Stimulated activated CD4-positive, alpha-beta T cell treated with anti-CD3 and anti-CD28 coated beads, Interleukin-4, amount 100 ng/mL, for 1 hour (primary cell): ENCODE measurements at regions not wholly inside any gene's neighbourhood (a gene's known extent, or its start where the extent isn't known, plus 50 kb on each side); places are given as distances from the start of the nearest gene placed in this dataset.

Experiments
- DNase-seq: peaks from one replicate; pipeline ENCODE4 v3.0.0-alpha.2; 2020

DNA sequence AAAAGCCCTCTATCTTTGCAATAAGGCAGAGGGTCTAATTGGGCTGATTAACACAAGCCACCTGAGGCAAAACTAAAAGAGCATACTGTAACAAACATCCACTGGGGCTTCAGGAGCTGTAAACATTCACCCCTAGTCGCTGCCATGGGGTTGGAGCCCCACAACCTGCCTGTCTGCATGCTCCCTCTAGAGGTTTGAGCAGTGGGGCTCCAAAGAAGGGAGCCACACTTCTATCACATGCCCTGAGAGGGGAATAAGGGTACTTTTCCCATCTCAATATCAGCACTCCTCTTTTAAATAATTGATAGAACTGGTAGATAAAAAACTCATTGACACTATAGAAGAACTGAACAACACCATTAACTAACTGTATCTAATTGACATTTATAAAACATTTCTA is 130.1 kb upstream of the COX10 start:
- no peak for DNase-seq

DNA sequence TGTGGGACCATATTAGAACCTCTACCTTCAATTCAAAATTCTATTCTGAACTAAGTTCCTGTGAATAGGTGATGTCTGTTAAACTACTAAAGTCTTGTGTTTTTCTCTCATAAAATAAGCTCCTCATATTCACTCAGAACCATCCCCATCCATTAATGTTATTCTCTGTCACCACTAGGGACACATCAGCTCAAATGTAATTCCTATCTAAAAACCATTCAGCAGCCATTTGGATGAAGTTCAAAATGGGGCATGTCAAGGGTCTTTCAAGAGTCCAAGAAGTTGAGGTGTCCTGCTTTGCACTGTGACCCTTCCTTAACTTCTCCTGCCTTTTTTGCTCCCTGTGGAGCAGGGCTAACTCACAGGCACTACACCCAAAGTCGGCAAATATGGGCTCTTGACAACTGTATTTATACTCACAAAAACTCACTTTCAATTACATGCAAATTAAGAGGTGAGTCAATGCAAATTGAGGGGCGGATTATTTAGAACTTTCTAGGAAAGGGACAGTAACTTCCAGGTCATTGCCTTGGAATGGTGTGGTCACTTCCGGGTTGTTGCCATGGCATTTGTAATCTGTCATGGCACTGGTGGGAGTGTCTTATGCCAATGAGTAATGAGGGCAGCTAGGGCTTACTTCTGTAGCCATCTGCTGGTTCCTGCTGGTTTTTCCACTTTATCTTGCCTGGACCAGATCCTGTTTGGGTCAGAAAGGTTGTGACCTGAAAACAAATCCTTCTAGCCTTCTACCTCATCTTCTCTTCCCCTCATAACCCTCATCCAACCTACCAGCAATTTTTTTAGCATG is 128.2 kb upstream of the COX10 start:
- no peak for DNase-seq

DNA sequence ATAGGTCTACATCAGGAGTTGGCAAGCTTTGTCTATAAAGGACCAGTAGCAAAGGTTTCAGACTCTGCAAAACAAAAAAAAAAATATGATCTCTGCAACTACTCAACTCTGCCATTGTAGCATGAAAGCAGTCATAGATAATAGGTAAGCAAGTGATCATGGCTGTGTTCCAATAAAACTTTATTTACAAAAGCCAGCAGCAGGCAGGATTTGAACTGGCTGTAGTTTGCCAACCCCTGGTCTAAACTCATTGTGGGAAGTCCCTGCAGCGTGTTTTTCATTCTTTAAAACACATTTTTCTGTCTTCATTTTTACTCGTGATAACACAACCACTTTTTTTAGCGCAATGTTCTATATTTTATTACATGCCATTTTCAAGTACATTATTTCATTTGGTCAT is 127.5 kb upstream of the COX10 start:
- no peak for DNase-seq

DNA sequence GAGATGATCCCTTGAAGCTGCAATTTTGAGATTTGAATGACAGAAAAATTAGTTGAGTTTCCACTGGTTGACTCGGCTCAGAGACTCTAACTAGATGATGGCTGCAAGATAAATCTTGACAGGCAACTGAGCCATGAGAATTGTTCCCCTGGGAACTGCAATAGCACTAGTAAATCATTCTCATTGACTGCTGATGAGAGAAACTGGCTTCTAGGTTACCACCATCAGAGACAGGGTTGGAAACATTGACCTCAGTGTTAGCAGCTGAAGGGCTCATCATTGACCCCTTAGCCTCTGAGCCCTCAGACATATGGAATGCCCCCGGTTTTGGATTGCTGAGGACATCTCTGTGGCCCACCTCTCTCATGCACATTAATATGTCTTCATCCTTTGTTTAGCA is 125.4 kb upstream of the COX10 start:
- DNase-seq: no peak

DNA sequence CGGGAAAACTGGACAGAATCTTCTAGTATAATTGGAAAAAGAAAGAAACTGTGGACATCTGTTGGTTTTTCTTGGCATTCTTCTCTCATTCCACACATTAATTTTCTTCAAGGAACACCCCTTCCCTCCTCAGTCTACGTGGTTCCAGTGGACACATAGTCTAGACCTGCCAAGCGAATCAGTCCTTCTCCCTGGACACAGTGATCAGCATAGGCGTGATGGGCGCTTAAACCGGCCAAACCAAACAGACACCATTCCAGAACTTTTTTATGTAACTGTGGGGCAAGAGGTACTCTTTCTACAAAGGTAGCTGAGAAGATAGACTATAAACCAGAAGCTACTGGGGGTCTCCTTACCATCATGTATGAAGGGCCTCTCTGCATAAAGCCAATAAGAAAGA is 121.8 kb upstream of the COX10 start:
- no peak for DNase-seq

DNA sequence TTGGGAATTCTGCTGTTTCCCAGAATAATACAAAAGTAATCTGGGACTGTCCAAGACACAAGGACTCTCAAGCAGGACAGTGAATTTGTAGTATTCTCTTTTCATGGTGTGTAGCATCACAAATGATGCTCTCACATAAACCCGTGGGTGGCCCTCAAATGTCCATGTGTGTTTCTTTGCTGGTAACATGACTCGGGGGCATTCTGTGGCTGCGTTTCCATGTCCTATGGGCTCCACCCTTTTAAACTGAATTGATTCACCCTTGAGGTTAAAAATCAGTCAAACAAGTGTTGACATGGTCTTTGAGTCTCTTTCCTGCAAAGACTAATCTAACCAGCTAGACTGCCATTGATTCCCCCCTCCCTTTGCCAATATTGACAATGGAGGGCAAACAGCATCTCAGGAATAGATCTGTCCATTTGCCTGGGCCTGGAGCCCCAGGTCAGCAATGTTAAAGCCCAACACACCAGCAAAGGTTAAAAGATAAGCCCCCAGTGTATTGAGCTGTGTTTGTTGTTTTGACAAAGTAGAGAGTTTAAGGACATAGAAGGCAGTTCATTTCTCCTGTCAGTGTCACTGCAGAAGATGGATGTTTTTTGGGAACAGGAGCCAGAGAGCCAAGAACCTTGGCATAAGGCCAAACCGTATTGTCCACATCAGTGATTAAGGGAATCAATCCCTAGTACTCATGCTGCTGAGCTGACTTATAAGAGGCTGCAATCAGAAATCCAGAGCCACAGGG is 117.1 kb upstream of the COX10 start:
- DNase-seq: no peak

DNA sequence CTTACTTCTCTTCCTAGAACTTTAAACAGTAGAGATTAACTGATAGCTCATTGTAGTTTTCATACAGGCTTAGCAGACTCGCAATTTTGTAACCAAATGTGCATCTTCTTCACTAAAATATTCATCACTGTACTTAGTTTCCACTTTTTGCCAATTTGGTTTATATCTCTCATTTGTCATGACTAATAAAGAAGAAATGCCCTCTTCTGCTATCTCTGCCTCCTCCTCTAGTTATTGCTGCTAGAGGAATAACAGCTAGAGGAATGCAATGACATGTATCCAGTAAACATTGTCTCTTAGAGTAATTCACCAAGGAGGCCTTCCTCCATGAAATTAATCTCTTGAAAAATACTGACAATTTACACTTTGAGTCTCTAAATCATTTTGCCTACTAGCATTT is 115.5 kb upstream of the COX10 start:
- no peak for DNase-seq

DNA sequence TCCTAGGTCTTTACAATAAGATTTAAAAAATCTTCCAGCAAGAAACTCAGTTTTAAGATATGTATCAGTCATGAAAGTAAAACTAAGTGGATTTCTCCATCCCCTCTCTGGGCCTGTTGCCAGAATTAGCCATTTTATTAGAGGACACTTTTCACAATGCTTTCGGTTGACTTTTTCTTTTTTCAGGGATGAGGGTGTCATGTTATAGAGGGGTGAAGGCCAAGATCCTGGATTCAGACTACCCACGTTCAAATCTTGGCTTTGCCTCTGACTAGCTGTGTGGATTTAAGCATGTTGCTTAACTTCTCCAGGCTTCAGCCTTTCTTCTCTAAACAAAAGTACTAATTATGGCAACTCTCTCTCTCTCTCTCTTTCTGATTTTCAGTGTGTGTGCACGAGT is 111.7 kb upstream of the COX10 start:
- no peak for DNase-seq

DNA sequence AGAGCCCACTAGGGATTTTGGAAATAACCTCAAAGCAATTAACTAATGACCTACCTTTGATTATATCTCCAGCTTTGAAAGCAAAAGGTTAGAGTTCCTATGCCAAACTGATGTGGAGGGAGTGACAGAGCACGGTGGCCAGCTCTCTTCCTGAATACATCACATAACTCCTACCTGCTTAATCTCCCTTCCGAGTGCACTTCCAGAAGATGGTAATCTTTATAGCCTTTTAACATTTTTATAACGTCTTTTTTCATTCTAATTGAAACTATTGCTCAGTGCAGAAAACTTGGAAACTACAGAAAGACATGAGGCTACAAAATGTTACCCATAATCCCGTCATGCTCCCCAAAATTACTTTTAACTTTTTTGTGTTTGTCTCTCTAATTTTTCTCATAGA is 110.5 kb upstream of the COX10 start:
- DNase-seq: no peak

DNA sequence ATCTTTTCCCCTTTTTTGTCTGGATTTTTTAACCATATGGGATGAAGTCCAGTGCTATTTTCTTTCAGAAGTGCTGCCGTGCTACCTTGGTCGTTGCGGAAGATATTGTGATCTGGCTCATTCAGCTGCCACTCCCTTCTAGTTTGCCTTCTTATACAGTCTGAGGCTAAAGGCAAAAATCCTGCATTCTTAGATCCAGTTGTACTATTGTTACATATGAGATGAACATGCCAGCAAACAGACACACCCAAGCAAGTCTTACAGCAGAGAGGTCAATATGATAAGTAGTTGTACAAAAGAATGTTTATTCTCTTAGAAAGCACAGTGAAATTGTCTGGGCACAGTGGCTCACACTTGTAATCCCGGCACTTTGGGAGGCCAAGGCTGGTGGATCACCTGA is 108.0 kb upstream of the COX10 start:
- DNase-seq: no peak

DNA sequence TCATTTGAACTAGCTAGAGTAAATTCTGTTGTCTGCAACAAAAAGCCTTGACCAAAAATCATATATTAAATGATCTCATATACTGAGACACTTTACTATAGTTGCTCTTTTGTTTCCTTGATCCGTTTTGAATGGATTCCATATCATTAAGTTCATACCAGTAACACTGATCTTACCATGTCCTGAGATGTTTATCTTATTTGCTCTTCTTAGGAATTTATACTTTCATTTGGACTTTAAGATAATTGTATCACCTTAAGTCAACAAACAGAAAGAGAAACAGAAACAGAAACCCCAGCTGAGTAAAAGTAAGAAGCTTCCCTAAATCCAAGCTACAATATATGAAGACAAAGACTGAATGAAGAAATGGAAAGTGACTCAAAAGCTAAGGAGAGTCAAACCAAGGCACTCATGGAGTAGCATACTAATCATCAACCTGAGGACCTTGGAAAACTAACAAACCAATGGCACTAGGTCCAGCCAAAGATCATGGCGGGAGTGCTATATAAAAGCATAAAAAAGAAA is 106.5 kb upstream of the COX10 start:
- DNase-seq: no peak

DNA sequence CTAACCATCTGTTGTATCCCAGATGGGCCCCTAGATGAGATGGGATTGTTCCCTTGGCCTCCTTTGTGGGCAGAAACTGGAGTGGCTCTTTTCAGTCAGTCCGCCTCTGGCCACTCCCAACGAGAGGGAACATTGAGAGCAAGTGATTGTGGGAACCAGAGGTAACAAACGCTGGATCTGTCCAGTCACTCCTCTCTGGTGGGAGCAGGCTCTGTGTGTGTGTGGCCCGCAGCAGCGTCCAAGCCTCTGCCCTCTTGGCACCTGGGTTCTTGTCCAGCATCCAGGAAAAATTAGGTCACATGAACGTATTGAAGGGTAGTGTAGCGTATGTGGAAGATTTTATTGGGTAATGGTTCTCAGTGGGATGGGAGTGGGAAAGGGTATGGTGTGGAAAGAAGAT is 101.9 kb upstream of the COX10 start:
- no peak for DNase-seq

DNA sequence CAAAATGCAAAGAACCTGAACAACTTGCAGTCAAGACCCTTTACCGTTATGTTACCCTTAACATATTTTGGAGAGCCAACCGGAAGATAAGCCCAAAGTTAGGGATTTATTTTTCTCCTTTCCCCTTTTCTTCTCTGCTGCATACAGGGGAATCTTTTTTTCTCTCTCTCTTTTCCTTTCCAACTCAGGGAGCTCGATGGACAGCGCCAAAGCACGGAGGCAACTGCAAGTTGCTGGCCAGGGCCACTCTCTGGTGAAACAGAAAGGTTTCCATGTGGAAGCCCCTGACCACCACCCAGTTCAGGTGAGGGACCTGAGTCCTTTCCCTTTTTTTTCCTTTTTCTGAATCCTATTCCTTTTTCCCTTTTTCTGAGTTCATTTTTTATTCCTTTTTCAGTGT is 98.8 kb upstream of the COX10 start:
- DNase-seq: no peak

DNA sequence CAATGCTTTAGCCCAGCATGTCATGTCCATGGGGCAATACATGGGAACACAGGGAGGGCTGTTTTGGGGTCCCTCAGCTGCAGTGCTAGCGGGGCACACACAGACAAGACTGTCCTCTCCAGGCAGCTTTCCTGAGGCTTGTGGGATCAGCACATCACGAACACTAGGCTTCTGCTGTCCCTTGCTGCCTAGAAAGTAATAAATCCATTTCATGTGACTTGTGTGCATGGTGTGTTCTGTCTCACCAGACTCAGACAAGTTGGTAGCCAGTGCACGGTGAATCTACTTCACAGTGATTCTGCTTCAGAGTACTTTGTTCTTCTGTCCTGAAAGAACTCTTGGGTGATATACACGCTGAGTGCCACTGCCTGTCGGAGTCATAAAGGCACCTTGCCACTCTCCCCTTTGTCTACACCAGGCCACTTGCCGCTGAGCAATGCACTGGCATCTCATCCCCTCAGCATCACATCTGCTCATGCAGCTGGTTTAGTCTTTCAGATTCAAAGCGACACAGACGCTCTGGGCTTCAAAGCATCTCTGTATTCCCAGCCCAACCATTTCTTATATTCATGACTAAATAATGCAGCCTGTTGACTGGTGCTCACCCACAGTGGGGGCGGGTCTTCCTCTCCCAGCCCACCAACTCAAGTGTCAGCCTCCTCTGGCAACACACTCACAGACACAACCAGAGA is 95.2 kb upstream of the COX10 start:
- DNase-seq: no peak

DNA sequence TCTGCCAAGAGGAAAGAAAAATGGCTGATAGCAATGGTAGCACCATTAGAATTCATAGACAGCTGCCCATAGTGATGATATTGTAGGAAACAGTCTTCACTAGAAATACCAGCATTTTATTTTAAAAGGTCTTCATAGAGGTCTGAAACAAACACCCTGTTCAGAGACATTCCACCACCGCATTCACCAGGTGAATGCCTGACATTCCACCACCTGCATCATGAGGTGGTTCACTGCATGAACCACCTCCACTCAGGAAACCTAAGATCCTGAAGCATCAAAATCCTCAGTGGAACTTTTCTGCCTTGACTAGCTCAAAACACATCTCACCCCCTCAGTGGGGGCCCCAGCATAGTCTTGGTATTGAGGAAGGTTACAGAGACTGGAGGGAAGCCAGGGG is 91.5 kb upstream of the COX10 start:
- DNase-seq: no peak

DNA sequence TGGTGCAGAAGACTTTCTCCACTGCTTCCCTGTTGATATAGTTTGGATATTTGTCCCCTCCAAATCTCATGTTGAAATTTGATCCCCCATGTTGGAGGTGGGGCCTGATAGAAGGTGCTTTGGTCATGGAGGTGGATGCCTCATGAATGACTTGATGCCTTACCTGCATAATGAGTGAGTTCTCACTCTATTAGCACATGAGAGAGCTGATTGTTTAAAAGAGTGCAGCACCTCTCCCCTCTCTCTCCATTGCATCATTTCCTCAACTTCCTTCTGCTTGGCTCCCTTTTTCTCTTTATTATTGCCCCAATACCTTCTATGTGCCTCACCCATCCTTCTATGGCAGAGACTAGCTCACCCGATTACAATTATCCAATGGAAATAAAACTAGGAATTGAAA is 90.8 kb upstream of the COX10 start:
- DNase-seq: no peak

DNA sequence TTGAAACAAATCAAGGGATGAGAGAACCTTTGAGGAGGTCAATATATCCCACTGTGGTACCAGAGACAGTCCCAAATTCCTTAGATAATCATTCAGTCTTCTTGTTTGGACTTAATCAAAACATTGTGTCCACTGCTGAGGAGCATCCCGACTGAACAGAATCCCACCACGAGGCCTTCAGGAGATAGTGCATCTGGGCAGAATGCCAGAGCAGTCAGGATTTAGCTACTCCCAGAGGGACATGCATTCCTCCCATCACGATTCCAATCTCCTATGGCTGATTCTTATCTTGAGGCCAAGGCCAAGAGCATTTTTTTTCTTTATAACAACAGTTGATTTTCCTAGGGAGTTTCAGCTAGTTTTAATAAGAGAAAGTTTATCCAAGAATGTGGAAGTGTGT is 87.4 kb upstream of the COX10 start:
- no peak for DNase-seq

DNA sequence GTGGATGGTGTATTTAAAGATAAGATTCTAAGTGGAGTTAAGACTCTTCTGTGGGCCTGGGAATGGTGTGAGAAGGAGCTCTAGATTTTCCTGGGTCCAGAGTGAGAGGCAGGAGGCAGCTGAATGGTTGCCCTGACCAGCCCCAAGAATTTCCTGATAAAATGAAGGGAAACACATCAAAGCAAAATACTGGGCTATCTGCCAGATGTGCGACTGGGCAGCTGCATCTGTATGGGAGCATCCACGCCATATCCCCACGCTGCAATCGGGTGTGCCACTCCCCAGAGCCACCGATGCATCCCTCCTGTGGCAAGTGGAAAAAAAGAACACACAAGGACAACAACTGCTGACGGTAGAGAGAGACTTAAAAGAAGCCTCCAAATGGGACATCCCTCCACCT is 84.3 kb upstream of the COX10 start:
- DNase-seq: no peak

DNA sequence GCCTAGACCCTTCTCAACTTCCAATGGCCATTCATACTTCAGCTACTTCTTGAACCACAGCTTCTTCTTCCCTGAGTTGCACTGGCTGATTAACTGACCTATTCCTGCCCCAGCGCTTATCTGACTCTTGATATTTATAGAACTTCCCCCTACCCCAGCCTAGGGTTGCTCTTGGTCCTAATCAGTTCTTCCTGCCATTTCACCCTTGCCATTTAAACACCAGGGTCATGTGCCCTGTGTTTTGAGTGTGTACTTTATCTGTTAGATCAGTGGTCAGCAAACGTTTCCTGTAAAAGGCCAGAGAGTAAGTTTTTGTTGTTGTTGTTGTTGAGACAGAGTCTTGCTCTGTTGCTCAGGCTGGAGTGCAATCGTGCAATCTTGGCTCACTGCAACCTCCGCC is 82.4 kb upstream of the COX10 start:
- DNase-seq: no peak

DNA sequence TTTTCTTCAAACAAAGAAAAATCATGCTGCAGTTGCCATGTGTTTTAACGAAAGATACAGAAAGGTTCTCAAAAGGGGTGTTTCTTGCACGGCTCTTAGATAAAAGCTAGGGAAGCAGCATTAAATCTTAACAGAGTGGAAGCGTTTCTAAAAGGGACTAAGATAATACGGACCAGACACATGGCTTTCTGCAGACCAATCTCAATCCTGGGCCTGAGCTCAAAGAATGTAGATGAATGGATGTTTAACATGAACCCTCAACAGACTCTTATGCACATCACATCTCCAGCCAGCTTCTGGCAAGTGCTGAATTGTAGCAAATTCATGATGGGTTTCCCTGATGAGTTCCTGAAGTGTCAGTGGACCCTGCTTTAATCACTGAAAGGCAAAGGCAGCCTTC is 80.2 kb upstream of the COX10 start:
- DNase-seq: no peak

DNA sequence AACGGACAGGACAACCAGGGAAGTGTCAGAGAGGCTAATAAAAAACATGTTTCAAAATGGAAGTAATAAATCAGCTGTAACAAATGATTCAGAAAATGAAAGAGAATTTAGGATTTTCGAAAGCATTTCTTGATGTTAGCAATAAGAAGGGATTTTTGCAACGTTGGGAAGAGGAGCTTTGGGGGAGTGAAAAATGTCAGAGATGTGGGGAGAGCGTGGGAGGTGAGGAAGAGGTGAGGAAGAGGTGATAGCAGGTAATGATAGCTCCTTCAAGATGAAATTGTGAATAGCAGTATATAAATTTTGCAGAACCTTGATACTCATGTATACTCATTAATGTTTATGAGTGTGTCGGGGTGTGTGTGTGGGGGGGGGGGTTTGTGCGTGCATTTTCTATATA is 76.2 kb upstream of the COX10 start:
- DNase-seq: no peak

DNA sequence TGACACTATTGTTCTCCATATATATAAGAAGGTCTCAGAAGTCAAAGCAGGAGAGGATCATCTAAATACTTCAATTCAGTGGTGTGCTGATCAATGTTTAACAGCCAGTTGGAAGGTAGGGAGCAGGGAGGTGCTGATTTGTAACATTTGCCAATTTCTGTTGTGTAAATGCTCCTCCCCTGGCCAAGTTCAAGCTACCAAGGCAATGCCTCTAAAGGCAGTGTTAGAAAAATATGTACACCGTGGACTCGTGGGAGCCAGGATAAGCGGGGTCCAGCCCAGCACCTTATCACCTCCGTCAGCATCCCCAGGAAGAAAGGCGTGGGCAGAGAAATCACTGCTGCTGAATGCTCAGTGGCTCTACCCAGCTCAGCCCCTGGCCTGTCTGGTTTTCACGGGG is 75.3 kb upstream of the COX10 start:
- no peak for DNase-seq

DNA sequence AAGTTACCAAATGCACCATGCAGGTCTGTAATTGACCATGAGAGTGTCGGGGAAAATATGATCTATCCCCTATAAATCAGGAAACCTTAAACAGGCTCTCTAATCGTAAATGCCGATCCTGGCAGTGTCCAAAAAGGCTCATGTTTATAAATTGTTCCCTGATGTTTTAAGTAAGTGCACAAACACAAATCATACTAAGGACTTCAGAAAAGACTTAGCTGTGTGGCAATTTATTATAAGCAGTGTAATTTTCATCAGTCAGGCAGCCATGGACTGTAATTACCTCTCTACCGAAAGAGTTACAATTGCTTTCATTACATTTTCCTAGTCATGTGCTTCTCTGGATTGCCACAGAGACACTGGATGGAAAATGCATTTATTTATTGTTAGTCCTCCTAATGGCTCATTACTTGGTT is 73.4 kb upstream of the COX10 start:
- DNase-seq: no peak

DNA sequence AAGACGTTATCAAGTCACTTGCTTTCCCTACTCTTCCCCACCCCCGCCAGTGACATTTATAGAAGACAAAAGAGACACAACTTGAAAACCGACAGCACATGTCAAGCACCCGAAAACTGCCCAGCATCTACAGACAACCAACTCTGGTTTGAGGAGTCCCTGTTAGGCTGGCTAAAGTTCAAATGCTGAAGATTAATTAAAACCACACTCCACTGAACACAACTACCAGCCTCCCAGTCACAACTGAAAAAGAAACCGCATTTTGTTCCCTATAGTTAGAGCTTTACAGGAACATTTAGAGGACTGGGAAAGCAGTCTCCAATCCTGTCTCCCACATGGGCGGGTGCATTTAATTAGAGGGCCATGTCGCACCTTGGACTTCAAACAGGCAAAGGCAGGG is 73.0 kb upstream of the COX10 start:
- no peak for DNase-seq
